GM19351 (cell line): ENCODE measurements at regions not wholly inside any gene's neighbourhood (a gene's known extent, or its start where the extent isn't known, plus 50 kb on each side); places are given as distances from the start of the nearest gene placed in this dataset.
"Not testable (repeated sequence)": the region's sequence is repeated elsewhere in the genome, so short reads cannot be mapped to it uniquely, and the experiment has no call there.

Experiments
- ATAC-seq: cut with Tn5 transposase; IDR thresholded peaks from one replicate; pipeline ENCODE4 v1.9.1; 2021; ENCODE audit warnings: mild to moderate bottlenecking, moderate library complexity; ENCODE audit not compliant: unreplicated experiment

DNA sequence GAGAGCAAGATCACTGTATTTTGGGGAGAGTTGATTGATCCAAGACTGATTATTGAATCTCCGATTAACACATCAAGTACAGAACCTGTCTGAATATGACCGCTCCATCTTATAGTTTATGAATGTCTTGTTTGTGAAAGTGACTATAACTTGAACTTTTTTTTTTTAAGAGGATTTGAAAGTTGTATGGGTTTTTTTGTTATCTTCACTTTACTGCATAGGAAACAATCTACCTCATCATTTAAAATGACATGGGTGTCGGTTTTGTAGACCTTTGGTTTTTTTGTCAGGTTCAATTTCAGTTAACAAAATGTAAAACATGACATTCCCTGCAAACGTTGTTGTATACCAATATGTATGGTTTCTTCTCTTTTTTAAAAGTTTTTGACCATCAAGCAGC, 103.0 kb upstream of the NUDT6 start:
- no peak for ATAC-seq

DNA sequence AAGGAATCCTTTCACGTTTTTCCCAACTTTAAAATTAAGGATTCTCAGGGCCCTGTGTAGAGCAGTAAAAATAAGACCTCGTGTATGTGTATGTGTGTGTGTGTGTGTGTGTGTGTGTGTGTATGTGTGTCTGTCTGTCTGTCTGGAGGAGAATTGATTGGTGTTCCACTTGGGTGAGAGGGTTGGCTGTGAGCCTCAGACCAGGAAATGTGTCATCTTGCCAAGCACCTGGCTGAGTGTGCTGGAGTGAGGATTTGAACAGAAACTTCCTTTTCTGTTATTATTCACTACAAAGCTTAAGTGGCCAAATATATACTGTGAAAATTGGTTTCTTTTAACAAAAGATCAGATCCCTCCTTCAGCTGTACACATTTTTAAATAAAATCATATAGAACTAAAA, 103.6 kb upstream of the NUDT6 start:
- ATAC-seq, result not testable (repeated sequence)

DNA sequence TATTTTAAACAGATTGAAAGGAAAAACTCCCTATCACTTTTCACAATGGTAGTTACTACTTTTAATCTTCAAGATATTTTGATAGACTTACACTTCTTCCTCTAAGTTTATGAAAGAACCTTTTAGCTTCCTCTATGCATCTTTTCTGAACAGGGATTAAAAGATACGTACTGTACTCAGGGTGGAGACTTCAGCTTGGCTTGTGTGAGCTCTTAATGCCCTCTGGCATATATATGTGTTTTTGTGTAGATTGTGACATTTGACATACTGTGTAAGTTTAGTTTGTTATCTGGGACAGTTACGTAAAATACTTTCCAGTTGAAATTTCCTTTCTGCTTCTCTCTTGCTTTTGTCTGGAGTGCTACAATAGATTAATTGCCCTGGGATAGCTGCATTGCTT, 109.3 kb upstream of the NUDT6 start:
- no peak for ATAC-seq

DNA sequence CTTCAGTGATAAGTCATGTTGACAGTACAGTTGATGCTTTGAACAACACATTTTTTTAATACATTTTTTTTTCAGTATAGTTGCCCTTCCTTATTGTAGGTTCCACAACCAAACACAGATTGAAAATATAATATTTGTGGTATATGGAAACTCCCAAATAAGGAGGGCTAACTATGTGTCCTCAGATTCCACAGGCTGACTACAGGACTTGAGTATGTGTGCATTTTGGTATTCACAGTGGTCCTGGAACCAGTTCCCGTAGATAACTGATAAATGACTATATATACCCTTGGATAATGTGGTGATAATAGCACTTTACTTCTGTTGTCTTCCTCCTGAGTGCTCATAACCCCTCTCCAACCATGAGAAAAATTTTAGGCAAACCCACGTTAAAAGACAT, 111.6 kb upstream of the NUDT6 start:
- ATAC-seq, result no peak

DNA sequence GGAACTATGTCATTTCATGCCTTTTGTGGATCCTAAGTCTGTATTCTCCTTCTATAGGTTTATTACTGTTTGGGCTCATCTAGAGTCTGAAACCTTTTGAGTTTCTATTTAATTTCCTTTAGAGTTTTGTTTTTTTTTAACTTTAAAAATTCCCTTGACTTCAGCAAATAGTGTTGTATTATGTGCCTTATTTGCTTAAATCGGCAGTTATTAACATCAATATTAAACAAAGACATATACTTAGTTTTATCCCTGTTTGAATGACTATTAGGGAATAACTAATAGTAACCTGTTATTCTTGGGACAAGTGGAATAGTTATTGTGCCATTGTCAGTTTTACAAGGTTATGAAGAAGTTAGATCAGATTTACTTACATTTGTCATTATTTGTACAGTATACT, 112.8 kb upstream of the NUDT6 start:
- ATAC-seq, result no peak

DNA sequence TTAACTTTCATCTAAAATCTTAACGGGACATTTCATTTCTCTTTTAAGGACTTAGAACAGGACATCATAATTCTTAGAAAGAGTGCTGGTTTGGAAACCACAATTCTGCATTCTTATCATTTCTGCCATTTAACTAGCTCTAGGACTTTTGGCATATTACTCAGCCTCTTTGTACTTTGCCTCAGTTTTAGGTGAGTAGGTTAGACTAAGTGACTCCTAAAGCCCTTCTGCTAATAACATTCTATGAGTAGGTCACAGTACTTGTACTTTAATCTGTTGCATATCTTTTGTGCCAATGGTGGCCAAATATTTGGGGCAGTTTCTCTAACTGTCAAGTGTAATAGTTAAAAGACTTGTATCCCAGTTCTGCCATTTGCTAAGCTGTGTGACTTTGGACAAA, 115.4 kb upstream of the NUDT6 start:
- no peak for ATAC-seq

DNA sequence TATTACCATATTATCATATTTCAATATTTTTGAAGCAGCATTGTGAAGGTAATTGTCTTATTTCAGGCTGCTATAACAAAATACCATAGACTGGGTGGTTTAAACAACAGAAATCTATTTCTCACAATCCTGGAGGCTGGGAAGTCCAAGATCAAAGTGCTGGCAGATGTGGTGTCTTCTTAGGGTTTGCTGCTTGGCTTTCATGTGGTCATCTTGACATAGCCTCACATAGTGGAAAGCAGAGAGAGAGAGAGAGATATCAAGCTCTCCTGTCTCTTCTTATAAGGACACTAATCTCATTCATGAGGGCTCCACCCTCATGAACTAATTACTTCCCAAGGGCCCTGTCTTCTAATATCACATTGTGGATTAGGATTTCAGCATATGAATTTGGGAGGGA, 119.7 kb upstream of the NUDT6 start:
- ATAC-seq, result no peak

DNA sequence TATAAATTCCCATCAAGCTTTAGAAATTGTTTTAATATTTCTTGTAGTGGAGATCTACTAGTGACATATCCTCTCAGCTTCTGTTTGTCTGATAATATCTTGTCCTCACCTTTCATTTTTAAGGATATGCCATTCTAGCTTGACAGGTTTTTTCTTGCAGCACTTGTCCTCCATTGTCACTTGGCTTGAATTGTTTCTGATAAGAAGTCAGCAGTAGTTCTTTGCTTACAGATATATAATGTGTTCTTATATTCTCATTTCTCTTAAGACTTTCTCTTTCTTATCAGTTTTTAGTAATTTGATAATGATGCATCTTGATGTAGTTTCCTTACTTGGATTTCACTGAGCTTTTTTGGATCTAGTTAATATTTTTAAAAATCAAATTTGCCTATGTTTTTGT, 120.6 kb upstream of the NUDT6 start:
- no peak for ATAC-seq

DNA sequence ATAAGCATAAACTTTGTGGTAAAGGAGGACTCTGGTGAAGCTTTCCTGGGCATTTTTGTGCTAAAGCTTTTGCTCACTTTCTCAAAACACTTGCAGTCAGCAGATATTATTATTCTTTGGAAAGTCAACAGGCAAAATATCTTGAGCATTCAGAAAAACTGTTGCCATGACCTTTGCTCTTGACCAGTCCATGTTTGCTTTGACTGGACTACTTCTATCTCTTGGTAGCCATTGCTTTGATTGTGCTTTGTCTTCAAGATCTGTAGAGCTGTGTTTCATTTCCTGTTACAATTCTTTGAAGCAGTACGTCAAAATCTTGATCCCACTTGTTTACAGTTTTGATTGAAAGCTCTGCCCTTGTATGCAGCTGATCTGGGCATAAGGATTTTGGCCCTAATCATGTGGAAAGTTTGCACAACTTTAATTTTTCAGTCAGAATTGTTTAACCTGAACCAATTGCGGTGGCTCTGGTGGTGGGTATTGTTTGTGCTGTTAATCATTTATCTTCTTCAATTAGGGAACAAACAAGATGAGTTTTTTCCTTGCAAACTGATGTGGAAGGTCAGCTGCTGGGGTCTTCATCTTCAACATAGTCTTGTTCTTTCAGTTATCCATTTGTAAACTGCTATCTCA, 121.5 kb upstream of the NUDT6 start:
- no peak for ATAC-seq

DNA sequence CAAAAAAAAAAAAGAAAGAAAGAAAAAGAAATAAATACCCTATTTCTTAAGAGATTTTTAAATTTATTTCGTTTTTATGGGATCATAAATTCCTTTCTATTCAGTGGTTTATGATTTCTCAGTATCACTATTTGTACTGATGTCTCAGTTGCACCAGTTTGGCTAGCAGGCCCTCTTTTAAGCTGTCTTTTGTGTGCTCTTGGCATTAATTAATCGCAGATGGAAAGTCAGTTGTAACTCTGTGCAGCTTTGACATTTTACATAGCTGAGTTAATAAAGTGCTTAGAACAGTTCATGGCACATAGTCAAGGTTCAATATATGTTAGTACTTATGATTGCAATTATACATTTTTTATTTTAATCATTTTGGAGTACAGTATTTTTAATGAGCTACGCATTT, 123.7 kb upstream of the NUDT6 start:
- no peak for ATAC-seq

DNA sequence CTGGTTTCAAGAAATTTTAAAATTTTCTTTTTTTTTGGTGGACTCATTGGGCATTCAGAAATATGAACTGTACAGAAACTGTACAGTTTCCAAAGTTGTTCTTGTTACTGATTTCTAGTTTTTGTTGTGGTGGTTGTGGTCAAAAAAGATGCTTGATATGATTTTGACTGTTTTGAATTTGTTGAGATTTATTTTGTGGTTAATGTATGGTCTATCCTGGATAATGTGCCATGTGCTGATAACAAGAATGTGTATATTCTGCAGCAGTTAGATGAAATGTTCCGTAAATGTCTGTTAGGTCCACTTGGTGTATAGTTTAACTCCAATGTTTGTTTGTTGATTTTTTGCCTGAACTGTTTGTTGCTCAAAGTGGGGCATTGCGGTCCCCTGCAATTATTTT, 127.6 kb upstream of the NUDT6 start:
- ATAC-seq, result no peak

DNA sequence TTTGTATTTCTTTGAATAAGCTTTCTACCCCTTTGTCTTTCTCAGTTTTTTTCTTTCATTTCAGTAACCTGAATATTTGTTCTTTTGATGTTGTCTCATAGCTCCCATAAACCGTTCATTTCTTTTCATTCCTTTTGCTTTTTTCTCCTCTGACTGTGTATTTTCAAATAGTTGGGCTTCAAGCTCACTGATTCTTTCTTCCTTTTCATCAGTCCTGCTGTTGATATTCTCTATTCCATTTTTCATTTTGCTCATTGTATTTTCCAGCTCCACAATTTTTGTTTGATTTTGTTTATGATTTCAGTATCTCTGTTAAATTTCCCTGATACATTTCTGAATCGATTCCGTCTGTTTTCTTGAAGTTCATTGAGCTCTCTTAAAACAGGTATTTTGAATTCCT, 129.6 kb upstream of the NUDT6 start:
- ATAC-seq, result no peak

DNA sequence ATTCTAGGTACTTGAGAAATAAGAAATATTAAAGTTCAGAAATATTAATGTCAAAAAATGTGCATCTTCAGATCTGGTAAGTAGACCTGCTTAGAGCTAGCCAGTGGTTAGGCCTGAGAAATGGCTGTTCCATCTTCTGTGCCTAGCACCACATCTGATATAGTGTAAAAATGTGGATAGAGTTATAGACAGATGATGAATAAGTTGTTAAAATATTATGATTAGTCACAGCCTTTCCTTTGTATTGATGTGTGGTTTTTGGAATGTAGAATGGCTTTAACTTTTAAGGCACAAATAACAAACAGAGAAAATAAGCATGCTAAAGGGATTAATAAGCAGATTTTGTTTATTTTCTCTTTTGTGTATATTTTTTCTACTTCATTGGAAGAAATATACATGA, 133.5 kb upstream of the NUDT6 start:
- ATAC-seq, result no peak

DNA sequence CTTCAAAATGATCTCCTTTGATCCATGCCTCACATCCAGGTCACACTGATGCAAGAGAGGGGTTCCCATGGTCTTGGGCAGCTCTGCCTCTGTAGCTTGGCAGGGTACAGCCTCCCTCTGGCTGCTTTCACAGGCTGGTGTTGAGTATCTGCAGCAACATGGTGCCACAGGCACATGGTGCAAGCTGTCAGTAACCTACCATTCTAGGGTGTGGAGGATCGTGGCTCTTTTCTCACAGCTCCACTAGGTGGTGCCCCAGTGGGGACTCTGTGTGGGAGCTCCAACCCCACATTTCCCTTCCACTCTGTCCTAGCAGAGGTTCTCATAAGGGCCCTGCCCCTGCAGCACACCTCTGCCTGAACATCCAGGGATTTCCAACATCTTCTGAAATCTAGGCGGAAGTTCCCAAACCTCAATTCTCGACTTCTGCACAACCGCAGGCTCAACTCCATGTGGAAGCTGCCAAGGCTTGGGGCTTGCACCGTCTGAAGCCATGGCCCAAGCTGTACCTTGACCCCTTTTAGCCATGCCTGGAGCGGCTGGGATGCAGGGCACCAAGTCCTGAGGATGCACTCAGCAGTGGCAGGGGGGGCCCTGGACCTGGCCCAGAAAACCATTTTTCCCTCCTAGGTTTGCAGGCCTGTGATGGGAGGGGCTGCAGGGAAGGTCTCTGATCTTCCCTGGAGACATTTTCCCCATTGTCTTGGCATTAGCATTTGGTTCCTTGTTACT, 137.8 kb upstream of the NUDT6 start:
- ATAC-seq, result no peak

DNA sequence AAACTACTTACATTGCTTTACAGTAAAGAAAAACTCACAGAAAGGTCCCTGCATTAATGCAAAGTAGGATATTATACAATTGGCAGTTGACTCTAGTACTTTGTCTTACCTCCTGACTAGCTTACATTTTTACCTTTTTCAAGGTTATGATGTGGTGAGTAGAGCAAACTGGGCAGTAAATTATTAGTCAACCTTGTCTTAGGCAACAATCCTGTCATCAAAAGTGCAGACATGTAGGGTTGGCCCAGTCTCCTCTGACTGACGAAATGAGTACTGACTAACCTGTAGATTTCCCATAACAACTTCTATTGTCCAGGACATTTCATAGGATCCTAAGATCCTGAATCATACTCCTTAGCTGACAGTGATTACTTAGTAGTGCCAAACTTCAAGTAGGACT, 142.0 kb upstream of the NUDT6 start:
- ATAC-seq, result no peak

DNA sequence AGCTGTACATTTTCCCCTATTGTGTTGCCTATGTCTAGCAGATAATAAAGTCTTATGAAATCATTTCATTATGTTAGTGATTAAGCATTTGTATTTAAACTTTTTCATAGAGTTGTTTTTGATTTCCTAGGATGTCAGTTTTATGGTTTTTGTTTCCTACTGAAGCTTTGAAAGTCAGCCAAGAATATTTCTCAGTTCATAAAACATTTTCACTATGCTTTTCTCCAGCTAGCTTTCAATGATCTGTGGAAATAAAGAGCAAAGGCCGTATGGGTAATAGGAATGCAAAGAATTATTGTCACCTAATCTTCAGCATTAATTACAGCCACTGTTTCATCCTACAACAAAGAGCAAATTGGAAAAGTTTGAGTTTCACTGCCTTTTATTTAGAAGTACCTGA, 145.7 kb upstream of the NUDT6 start:
- ATAC-seq, result no peak

DNA sequence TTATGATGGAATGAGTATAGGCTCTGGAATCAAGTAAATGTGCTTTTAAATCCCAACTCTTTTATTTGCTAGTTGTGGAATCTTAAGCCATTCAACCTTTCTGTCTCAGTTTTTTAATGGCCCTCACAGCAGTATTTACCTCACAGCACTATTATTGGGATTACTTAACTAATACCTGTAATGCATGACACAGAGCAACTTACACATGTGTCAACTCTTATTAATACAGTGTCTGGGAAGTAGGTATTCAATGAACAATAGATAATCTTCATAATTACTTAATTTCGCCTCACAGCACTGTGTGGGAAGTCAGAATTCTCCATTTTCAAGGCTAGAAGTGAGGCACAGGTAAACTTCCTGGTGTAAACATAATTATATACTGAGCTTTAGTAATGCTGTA, 149.7 kb upstream of the NUDT6 start:
- ATAC-seq, result no peak

DNA sequence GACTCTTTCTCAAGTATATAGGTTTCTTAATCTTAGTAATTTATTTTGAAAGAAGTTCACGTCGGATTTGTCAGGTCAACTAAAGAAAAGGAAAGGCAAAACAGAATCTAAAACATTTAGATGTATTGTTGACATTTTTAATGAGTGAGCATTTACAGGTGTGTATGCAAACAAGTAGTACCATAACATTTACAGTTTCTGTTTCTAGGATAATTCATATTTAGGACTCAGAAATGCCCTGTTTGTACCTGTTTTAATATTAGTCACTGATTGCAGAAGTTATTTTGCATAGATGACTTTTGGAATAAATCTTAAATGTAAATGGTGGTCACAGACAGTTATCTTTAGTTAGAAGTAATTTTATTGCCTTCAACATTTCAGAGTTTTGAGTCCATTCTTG, 151.3 kb upstream of the NUDT6 start:
- no peak for ATAC-seq

DNA sequence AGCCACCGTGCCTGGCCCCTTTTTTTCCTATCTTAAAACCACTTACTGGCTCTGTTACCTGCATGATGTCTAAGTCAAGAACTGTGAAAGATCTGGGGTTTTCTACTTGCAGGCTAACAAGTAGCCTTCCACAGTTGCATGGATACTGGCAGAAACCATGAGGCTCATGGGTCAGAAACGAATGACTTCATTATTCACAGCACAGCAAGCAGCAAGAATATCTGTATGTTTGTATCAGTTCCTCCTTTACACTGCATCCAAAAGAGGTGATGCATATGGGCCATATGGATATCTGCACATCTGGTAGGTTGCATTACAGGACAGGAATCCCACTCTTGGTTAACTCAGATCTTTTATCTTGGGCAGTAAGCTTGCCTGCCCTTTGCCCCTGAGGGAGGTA, 154.9 kb upstream of the NUDT6 start:
- ATAC-seq, result peak; percentile 48

DNA sequence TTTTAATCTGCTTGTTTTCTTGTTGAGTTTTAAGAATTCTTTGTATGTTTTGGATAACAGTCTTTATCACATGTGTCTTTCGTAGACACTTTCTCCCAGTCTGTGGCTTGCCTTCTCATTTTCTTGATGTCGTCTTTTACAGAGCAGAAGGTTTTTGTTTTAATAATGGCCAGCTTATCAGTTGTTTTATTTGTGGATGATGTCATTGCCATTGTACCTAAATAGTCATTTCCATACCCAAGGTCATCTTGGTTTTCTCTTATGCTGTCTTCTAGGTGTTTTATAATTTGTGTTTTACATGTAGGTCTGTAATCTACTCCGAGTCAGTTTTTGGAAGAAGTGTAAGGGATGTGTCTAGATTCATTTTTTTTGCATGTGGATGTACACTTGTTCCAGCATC, 159.6 kb upstream of the NUDT6 start:
- ATAC-seq, result no peak

DNA sequence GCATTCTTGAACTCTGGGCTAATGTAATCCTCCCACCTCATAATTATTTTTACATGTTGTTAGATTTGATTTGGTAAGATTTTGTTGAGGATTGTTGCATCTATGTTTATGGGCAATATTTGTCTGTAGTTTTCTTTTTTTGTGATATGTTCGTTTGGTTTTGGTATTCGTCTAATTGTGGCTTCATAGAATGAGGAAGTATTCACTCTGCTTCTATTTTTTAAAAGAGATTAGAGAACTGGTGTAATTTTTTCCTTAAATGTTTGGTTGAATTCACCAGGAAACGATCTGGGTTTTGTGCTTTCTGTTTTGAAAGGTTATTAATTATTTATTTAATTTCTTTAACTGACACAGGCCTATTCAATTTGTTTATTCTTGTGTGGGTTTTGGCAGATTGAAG, 161.2 kb upstream of the NUDT6 start:
- ATAC-seq, result no peak

DNA sequence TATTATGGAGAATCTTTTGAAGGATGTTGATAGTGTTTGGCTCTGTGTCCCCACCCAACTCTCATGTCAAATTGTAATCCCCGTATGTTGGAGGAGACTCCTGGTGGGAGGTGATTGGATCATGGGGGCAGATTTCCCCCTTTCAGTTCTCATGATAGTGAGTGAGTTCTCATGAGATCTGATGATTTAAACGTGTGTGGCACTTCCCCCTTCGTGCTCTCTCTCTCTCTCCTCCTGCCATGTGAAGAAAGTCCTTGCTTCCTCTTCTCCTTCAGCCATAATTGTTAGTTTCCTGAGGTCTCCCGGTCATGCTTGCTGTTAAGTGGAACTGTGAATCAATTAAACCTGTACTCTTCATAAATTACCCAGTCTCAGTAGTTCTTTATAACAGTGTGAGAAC, 166.1 kb upstream of the NUDT6 start:
- ATAC-seq, result no peak

DNA sequence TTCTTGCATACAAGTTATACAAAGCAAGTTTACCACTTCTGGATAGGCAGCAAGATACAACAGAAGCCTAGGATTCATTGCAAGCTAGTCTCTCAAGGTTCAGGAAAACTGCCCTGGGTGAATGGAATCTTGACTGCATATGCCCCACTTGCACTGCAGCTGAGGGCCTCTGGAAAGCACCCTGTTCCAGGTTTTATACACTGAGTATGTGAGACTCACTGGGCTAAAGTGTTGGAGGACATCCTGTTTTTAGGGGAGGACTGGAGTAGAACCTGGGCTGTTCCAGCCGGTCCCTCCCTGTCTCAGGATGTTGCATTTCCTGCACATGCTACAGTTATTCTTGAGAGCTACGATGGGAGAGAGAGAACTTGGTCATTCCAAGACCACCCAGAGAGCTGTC, 168.5 kb upstream of the NUDT6 start:
- ATAC-seq, result no peak
